GM13977 (cell line): ENCODE measurements at regions not wholly inside any gene's neighbourhood (a gene's known extent, or its start where the extent isn't known, plus 50 kb on each side); places are given as distances from the start of the nearest gene placed in this dataset.

Experiments used
- DNase-seq: peaks from one replicate; pipeline ENCODE4 v3.0.0; 2012; ENCODE audit warnings: low spot score
- in situ Hi-C: fragments of 300-500 bp; cut with MboI; formaldehyde crosslinking; loops from one replicate; pipeline ENCODE4 v1.12.0; 2022; ENCODE audit warnings: low sequenced_read_pairs, low pct_unique_long_range_greater_than_20kb, mixed read lengths, inconsistent platforms; ENCODE audit not compliant: unreplicated experiment
- TF ChIP-seq, protein P1 (sequence below): IDR thresholded peaks from 2 replicates; pipeline ENCODE4 v1.5.1; 2012; ENCODE audit warnings: mild to moderate bottlenecking, control low read depth; ENCODE audit not compliant: insufficient read depth; ENCODE audit errors: extremely low read depth, missing control alignments

DNA sequence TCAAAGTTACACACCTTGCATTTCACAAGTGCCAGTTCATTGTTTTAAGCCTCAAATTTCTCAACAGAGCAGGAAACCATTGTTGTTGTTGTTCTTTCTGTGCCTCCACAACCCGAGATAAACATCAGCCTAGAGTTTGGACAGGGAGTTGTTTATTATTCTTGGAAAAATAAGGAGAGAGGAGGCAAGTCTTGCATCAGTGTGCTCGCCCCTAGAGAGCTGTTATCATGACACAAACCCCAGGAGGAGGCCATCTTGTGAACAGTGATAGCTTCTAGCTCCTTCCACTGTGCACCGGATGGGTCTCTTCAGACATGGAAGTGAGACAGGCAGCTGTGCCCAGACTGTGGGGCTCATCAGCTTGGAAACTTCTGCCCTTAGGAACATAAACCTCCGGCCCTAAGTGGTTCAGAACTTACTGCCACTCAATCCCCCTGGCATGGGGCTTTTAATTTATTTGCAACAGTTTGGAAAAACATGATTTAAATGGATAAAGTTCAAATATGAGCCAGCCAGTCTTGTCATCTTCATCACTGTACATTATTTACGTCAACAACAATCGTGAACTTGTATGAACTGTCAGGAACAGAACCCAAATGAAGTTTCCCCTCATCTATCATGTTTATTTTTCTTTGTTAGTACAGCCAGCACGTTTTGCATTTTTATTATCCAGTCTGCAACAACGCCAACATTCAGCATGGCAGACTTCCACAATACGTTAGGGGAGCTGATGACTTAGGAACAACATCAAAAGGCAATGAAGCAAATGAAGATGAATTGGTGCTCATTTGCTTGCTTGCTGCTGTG lies 181.7 kb upstream of the S1PR3 start:
- no peak for DNase-seq
- in situ Hi-C loops: no loop called here
- TF ChIP-seq, protein P1, sequence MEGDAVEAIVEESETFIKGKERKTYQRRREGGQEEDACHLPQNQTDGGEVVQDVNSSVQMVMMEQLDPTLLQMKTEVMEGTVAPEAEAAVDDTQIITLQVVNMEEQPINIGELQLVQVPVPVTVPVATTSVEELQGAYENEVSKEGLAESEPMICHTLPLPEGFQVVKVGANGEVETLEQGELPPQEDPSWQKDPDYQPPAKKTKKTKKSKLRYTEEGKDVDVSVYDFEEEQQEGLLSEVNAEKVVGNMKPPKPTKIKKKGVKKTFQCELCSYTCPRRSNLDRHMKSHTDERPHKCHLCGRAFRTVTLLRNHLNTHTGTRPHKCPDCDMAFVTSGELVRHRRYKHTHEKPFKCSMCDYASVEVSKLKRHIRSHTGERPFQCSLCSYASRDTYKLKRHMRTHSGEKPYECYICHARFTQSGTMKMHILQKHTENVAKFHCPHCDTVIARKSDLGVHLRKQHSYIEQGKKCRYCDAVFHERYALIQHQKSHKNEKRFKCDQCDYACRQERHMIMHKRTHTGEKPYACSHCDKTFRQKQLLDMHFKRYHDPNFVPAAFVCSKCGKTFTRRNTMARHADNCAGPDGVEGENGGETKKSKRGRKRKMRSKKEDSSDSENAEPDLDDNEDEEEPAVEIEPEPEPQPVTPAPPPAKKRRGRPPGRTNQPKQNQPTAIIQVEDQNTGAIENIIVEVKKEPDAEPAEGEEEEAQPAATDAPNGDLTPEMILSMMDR: no peak

DNA sequence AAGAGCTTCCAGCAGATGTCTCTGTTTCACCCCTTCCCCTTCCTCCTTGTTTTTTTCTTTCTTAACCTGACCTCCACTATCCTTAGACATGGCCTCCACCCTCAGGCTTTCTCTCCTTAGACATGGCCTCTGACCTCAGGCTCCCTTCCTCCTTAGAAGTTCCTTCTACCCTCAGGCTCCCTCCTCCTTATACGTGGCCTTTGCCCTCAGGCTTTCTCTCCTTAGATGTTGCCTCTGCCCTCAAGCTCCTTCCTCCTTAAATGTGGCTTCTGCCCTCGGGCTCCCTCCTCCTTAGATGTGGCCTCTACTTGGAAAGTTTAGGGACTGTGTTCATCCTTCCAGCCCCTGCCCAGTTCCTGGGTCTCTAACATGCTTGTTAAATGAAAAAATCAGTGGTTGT lies 180.4 kb upstream of the S1PR3 start:
- TF ChIP-seq, protein P1: no peak
- DNase-seq: no peak
- in situ Hi-C loops: no loop called here

DNA sequence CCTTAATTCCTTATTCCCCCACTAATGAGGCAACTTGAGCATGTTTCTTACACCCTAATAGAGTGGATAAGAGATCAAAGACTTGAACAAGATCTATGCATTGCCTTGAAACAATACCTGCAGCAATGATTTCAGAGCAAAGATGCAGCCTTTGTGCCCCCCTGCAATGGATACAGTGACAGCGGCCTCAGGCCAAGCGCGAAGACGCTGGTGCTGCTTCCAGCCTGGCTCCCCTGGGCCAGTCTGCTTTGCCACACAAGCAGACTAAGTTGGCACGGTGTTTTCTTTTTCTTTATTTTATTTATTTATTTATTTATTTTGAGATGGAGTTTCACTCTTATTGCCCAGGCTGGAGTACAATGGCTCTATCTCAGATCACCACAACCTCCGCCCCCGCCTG lies 179.8 kb upstream of the S1PR3 start:
- in situ Hi-C loops: no loop called here
- TF ChIP-seq, protein P1: no peak
- no peak for DNase-seq

DNA sequence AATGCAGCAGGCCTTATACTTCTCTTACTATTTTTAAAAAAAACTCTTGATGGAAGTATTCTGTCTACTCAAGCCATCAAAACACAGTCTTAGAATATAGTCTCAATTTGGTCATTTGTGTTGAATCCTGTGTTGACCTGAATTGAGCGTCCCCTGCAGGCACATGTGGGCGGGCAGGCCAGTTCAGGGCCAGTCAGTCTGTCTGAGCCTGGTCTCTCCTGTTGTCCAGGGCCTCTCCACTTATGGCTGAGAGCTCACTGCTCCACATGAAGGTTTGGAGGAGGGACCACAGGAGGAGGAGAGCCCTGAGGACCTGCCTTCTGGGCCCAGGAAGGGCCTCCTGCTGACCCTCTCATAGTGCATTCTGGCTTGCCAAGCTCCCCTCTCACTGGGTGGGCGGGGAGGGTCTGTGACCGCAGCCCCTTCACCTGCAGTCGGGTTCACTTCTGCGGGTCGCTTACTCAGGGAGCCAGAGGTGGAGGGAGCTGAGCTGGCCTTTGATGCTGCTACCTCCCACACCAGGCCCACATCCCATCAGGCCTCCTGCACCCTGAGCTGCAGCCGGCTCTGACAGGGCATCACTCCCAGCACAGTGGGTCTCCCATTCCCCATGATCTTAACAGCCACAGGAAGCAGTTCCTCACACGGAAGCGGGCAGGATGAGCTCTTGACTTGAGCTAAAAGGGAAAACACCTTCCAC lies 178.2 kb upstream of the S1PR3 start:
- in situ Hi-C loops: no loop called here
- DNase-seq: no peak
- TF ChIP-seq, protein P1: no peak

DNA sequence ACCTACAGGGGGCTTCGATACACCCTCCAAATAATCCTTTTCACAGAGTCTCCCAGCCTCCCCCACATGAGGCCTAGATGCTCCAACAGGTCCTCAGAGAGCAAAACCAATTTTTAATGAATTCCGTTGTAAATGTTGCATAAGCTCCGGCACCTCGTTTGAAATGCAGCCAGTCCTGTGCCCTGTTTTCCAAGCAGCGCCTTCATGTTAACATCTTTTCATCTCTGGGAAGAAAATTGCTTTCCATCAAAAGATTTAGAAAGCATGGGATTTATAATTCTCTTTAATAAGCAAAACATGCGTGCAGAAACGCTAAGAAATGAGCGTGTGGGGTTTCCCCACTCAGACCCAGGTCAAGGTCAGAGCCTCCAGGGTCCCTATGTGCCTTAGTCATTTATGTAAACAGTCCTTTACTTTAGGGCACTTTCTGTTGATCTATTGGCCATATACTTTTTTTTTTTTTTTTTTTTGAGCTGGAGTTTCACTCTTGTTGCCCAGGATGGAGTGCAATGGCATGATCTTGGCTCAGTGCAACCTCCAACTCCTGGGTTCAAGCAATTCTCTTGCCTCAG lies 177.5 kb upstream of the S1PR3 start:
- TF ChIP-seq, protein P1: no peak
- DNase-seq: no peak
- in situ Hi-C loops: no loop called here

DNA sequence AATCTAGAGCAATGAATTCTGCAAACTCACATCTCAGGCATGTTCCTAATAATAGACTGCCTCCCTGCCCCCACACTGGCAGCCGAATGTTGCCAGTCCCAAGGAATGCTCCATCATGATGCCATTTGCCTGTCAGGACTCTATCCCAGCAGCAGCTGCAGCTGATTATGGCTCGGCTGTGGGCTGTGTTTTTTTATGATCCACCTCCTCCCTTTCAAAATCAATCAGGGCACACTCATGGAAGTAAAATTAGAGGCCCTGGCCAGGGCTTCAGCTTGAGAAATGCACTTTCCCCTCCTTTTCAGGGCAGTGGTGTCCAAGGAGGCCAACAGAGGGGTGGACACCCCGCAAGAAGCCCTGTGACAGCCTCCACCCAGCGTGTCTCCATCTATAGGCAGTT lies 176.7 kb upstream of the S1PR3 start:
- TF ChIP-seq, protein P1: no peak
- no peak for DNase-seq
- in situ Hi-C loops: no loop called here
